GM12875 (cell line): ENCODE measurements at regions not wholly inside any gene's neighbourhood (a gene's known extent, or its start where the extent isn't known, plus 50 kb on each side); places are given as distances from the start of the nearest gene placed in this dataset.

Experiments used
- H3K4me3 ChIP-seq: one replicate; pipeline ENCODE4 v1.5.1; 2011; ENCODE audit warnings: low read depth, low read length, control low read depth
- CTCF ChIP-seq: IDR thresholded peaks from 2 replicates; pipeline ENCODE4 v1.5.1; 2011; ENCODE audit warnings: low read depth, mild to moderate bottlenecking, control low read depth, inconsistent platforms, low read length, moderate library complexity, borderline replicate concordance; ENCODE audit not compliant: insufficient read depth

GRCh38 chr11:127806501-127806900 lies 780.9 kb downstream of the ETS1 start:
- no peak overlapping the region for H3K4me3 ChIP-seq
- TF ChIP-seq CTCF: no peak

DNA sequence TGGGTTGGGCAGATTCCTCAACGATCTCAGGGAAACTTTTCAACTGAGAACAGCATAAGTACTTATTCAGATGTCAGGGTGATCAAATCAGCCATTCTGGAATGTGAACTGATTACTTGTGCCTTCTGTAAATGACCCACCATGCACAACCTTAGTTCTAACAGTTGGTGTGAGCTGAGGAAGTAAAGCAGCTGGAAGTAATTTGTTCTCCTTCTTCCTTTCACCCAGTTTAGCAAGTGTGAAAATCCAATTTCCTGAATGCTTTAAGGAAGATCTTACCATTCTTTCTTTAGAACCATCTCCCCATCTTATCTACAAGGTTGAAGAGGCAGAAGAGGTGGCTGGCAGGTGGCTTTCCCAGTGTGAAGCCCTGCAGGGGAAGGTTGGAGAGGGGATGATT lies 781.6 kb downstream of the ETS1 start:
- no peak overlapping the region for H3K4me3 ChIP-seq
- TF ChIP-seq CTCF: no peak

DNA sequence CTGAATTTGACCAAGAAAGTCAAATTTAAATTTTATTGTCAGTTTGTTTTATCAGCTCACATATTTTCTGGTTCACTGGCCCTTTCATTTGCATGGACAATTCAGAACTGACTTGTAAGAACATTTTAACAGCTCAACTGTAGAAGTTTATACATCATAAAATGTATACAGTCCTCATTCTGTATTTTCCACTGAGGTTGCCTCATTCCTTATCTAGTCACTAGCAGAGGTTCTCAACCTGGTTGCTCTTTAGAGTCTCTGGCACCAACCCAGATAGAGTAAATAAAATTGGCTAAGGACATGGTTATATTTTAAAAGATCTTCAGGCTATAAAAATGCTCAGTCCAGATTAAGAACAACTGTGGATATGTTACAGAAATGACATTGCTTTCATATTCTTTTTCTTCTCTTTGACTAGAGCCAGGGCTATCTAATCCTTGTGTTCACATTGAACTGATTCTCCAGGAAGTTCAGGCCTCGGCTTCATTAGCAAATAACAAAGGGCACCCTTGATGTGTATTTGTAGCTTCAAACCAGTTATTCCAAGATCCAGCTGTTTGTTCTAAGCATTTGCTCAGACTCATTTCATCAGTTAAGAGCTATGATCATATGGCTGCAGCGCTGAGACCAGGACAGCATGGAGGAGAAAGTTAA lies 782.5 kb downstream of the ETS1 start:
- H3K4me3 ChIP-seq: no peak overlapping the region
- no peak for TF ChIP-seq CTCF

GRCh38 chr11:127803755-127804154 lies 783.6 kb downstream of the ETS1 start:
- H3K4me3 ChIP-seq: no peak overlapping the region
- no peak for TF ChIP-seq CTCF

- no peak for TF ChIP-seq CTCF
- H3K4me3 ChIP-seq: no peak overlapping the region
Observed at GRCh38 chr11:127800989-127801688, 786.2 kb downstream of the ETS1 start.

DNA sequence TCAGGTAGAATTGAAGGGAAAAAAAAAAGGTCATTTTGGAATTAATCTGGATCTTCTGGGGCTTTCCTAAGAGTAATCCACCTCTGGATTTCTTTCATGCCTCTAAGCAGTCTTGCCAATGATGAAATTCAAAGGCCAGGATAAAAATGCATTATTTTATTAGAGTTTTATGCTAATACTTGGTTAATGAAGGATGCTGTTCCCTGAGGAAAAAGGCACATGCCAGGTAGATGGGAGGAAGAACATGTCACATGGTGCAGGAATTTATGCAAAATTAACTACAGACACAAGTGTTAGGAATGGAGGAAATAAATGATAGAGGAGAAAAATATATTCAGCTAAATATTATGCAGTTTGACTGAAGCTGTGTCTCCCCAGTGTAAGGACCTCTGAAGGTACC lies 792.0 kb downstream of the ETS1 start:
- H3K4me3 ChIP-seq: no peak overlapping the region
- TF ChIP-seq CTCF: no peak

DNA sequence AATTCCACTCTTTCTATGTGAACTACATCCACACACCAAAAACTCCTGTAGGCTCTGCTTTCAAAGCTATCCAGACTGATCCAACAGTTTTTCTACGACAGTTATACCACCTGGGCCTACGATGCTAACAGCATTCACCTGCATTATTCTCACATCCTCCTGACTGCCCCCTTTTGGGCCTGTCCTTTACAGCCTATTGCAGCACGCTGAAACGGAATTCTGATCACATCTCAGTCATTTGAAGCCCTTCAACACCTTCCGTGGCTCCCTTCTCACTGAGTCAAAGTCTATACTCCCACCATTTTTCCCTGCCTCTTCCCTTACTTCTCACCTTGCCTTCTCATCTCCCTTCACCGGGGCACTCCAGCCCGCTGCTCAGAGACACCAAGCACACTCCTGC lies 791.3 kb upstream of the KIRREL3 start:
- H3K4me3 ChIP-seq: no peak overlapping the region
- TF ChIP-seq CTCF: no peak
